HG03520 (cell line): ENCODE measurements at regions not wholly inside any gene's neighbourhood (a gene's known extent, or its start where the extent isn't known, plus 50 kb on each side); places are given as distances from the start of the nearest gene placed in this dataset.
"Not testable (repeated sequence)": the region's sequence is repeated elsewhere in the genome, so short reads cannot be mapped to it uniquely, and the experiment has no call there.

Experiments used
- ATAC-seq: cut with Tn5 transposase; IDR thresholded peaks from one replicate; pipeline ENCODE4 v1.9.1; 2021; ENCODE audit warnings: mild to moderate bottlenecking, moderate library complexity; ENCODE audit not compliant: unreplicated experiment

GRCh38 chr6:80594461-80594860 is 488.0 kb downstream of the BCKDHB start:
- no peak for ATAC-seq

- ATAC-seq: no peak
Measured at GRCh38 chr6:80592436-80592835, 486.0 kb downstream of the BCKDHB start.

GRCh38 chr6:80586242-80586641 is 479.8 kb downstream of the BCKDHB start:
- no peak for ATAC-seq

- no peak for ATAC-seq
Measured at GRCh38 chr6:80579391-80580023, 473.0 kb downstream of the BCKDHB start.

- ATAC-seq: not testable (repeated sequence)
Measured at GRCh38 chr6:80573320-80573719, 466.8 kb downstream of the BCKDHB start.

GRCh38 chr6:80566361-80566760 is 459.9 kb downstream of the BCKDHB start:
- peak; percentile 78 for ATAC-seq

GRCh38 chr6:80553071-80553740 is 446.7 kb downstream of the BCKDHB start:
- ATAC-seq: no peak

- ATAC-seq: no peak
Measured at GRCh38 chr6:80550748-80551147, 444.3 kb downstream of the BCKDHB start.

GRCh38 chr6:80550281-80550680 is 443.8 kb downstream of the BCKDHB start:
- ATAC-seq: no peak

- no peak for ATAC-seq
Measured at GRCh38 chr6:80548532-80548931, 442.1 kb downstream of the BCKDHB start.

GRCh38 chr6:80547827-80548226 is 441.4 kb downstream of the BCKDHB start:
- ATAC-seq: no peak

GRCh38 chr6:80544976-80545722 is 438.7 kb downstream of the BCKDHB start:
- no peak for ATAC-seq

GRCh38 chr6:80544555-80544954 is 438.1 kb downstream of the BCKDHB start:
- ATAC-seq: no peak

- peak; percentile 41 for ATAC-seq
Measured at GRCh38 chr6:80543598-80544222, 437.2 kb downstream of the BCKDHB start.

- ATAC-seq: no peak
Measured at GRCh38 chr6:80543151-80543550, 436.7 kb downstream of the BCKDHB start.

- ATAC-seq: no peak
Measured at GRCh38 chr6:80541886-80542285, 435.4 kb downstream of the BCKDHB start.

- no peak for ATAC-seq
Measured at GRCh38 chr6:80541181-80541580, 434.7 kb downstream of the BCKDHB start.

- ATAC-seq: no peak
Measured at GRCh38 chr6:80540700-80541099, 434.2 kb downstream of the BCKDHB start.

GRCh38 chr6:80537118-80537972 is 430.9 kb downstream of the BCKDHB start:
- no peak for ATAC-seq

- no peak for ATAC-seq
Measured at GRCh38 chr6:80535914-80536565, 429.6 kb downstream of the BCKDHB start.
